Right hindlimb (tissue), 1 donor: ENCODE measurements at regions not wholly inside any gene's neighbourhood (a gene's known extent, or its start where the extent isn't known, plus 50 kb on each side); places are given as distances from the start of the nearest gene placed in this dataset.
"Not testable (repeated sequence)": the region's sequence is repeated elsewhere in the genome, so short reads cannot be mapped to it uniquely, and the experiment has no call there.

Experiments
- DNase-seq: peaks from one replicate; pipeline ENCODE4 v3.0.0-alpha.2; 2018

DNA sequence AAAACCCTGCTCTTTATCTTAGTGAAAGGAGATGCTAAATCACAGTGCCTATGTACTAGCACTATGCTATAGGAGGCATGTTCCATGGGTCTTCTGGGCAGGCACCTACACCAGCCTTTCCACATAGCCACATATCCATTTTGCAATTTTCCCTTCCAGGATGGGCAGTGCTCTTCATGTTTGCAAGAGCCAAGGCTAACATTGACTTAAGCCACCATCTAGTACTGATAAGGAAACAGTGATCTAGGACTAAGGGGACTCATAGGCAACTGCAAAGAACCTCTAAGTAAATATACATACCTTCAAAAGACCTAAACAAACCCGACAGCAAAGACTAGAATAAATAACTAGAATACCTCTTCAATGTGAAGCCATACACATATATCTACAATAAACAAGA is 919.7 kb upstream of the GYPC start:
- DNase-seq = no peak

DNA sequence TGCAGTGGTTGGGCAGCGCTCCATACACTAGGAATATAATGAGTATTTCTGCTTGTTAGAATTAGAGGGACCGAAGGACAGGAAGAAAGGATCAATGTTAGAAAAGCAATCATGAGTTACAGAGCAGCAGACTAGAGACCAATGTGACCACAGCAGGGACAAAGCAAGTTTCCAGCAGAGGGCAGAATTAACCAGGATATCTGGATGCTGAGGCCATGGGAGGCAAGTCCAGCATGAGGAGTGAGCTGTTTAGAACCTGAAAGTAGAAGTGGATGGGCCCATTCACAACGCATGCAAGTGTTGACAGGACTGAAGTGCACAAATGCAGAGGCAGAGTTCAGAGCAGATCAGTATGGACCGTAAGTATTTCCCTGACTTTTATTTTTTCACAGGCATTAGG is 910.4 kb upstream of the GYPC start:
- DNase-seq = peak; percentile 52

DNA sequence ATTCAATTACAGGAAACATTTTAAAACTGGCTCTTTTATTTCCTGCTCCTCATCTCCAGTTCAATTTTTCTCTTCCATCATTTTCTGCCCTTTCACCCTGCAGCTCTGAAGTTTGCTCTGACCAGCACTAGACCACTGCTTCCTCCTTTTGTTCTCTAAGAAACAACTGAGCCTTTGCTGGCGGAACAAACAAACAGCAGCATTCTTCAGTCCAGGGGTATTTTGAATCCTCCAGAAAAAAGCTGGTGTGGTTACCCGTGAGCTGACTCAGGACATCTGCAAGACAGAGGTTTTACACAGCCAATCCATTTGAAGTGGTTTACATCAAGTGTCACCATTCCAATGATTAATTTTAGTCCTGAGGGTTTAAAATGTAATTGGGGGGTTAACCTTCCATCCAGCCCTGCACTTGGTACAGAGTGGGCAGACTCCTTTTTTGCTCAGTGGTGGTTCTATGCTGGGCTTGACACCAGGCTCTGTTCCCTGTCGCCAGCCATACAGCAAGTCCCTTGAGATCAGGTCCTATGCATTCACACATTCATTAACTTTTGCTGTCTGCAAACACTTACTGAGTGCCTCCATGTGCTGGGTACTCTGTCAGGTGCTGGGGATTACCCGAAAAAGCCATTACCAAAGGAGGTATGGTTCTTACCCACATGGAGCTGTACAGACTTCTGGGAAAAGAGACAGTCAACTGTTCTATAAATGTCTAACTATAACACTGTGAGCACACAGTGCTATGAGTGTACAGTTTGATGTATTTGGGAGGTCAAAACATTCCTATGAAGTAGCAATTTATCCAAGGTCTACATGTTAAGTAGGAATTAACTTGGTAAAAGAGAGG is 909.4 kb upstream of the GYPC start:
- no peak for DNase-seq

DNA sequence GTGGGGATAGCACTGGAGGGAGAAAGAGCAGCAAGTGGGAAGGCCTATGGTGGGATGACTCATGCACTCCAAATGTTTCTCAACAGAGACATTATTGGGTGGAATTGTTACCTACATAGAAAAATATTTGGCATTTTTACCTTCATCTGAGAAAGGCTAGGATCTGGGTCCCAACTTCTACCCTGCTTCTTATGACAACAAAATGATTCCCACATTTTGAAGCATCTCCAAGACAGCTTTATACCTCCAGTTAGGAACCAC is 908.9 kb upstream of the GYPC start:
- DNase-seq = no peak

DNA sequence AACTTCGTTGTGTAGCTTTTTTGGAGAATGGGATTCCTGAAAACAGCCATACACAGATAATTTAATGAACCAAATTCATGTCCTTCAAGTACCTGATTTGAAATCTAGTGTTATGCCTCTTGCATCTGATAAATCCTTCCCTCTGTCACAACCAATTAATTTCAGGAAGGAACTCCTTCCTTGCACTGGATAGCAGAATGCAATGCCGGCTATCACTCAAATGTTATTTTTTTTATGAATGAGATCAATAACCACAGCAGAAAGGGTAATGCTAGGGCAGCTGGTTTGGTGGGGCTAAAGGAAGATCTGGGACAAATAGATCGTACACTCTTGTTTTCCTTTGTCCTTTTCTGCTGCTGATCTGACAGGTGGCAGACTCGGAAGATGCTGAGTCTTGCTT is 899.5 kb upstream of the GYPC start:
- DNase-seq = no peak

DNA sequence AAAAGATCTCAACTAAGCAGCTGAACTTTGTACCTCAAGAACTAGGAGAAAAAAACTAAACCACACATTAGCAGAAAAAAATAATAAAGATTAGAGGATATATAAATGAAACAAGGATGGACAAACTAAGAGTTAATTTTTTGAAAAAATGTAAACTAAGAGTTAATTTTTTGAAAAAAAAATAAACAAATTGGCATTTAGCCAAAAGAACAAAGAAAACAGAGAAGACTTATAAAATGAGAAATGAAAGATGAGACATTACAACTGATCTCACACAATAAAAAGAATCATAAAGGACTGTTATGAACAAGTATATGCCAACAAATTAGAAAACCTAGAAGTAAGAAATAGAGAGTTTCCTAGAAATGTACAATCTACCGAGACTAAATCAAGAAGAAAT is 859.2 kb upstream of the GYPC start:
- DNase-seq = no peak

DNA sequence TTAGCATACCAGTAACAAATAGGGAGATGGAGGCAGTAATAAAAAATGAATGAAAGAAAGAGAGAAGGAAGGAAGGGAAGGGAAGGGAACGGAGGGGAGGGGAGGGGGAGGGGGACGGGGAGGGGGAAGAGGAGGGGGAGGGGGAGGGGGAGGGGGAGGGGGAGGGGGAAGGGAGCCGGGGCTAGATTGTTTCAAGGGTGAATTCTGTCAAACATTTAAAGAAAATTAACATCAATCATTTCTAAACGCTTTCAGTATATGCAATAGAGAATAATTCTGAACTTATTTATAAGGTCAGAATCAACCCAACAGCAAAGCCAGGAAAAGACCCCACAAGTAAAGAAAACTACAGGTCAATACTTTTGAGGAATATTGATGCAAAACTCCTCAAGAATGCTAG is 858.8 kb upstream of the GYPC start:
- DNase-seq = no peak

DNA sequence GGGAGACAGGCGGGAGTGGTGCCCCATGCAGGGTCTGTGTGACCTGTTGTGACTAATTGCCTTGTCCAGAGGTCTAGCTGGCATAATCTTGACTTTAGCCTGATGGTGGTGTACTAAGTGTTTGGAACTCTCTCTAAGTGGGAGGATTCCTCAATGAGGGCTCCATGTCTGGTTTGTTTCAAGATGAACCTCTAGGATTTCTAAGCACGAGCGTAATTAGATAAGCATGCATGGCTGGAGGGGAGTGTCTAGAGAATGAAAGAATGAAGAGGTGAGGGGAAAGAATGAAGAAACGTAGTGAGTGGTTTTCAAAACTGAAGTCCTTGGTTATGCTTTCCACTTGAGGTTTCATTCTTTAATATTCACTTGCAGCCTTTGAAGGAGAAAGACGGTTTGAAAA is 833.2 kb upstream of the GYPC start:
- DNase-seq = no peak

DNA sequence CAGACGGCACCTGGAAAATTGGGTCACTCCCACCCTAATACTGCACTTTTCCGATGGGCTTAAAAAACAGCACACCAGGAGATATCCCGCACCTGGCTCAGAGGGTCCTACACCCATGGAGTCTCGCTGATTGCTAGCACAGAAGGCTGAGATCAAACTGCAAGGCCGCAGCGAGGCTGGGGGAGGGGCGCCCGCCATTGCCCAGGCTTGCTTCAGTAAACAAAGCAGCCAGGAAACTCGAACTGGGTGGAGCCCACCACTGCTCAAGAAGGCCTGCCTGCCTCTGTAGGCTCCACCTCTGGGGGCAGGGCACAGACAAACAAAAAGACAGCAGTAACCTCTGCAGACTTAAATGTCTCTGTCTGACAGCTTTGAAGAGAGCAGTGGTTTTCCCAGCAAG is 830.2 kb upstream of the GYPC start:
- not testable (repeated sequence) for DNase-seq

DNA sequence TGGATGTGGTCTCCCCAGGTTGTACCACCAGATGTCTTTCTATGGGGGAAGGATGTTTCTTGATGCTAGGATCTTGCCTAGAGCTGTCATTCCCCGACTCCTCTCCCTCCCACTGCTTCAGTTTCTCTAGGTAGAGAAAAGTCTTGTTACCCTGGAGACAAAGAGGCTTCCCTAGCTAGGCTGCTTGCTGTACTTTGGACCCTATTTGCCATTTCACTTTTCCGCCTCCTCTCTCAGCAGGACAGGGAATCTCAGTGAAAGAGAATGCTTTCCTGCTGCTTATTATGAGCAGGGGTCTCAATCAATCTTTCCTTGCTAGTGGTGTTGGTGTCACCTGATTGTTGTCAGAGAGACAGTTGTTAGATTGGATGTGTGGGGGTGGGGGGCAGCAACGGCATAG is 818.8 kb upstream of the GYPC start:
- no peak for DNase-seq

DNA sequence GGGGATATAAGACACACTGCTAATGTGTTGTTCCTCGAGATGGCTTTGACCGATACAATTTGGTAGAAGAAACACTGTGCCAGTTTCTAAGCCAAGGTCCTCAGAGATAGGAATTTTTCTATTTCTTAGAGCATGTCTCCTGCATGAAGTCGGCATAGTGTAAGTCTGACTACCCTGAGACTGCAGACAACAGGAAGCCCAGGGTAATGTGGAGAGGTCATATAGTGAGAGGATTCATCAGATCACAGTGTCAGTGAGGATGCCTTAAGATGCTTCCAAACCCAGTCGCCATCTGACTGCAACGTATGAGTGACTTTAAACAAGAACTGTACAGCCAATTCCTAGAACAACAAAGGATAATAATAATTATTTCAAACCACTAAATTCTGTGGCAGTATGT is 818.3 kb upstream of the GYPC start:
- no peak for DNase-seq

DNA sequence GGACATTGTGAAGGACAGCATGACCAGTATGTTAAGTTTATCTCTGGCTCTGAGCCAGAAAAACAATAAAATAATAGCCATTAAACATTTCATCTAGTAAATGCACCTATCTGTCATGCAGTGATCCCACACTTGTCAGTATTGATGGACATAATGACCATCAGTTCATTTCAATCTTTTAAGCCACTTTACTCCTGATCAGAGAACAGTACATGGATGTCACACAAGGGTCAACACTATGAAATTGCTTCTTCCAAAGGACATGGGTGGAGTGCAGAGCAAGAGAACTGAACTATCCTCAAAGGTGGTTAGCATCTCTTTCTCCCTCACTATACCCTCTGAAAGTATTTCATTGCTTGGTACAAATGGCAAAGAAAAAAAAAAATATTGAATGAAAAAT is 816.0 kb upstream of the GYPC start:
- DNase-seq = no peak

DNA sequence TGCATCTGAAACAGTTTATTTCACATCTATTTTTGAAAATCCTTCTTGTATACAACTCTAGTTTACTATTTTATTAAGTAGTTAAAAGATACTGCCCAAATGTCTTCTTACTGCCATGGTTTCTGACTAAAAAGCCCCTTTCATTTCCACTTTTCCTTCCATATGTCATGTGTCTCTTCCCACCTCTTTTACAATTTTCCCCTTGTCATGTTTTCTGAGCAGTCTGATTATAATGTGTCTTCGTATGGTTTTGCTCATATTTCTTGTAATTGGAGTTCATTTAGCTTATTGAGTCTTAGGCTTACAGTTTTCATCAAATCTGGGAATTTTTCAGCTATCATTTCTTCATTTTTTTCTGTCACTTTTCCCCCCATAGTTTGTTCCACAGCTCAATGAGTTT is 813.9 kb upstream of the GYPC start:
- DNase-seq = no peak

DNA sequence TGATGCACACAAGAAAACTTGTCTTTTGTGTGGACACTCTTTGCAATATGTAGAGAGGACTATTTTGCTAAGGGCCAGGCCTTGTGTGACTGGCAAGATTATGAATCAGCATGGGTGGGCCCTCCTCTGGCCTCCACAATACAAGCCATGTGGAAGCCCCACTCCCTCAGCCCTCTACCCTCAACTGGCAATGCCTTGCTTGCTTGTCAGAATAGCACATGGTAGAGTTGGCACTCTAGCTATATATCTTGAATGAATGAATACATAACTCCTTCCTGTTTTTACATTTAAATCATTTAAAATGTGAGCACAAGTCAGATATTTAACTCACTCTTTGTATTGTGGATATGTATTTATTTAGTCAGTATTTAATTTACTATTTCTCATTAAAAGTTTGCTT is 805.4 kb upstream of the GYPC start:
- DNase-seq = no peak

DNA sequence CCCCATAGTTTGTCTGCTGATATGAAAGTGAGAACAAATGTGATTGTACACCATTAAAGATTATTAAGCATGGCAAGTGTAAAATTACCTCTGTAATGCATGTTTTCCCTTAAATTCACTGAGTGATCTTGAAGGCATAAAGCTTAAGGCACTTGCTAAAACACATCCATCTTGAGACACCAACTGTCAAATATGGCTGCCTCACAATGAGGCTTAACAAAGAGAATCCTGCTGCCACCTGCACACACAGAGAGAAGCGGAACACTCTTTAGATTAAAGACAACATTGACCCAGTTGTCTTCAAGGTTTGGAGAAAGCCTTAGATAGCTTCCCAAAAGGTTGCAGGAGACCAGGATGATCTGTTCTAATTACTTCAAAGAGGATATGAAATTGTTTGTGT is 803.6 kb upstream of the GYPC start:
- DNase-seq = no peak

DNA sequence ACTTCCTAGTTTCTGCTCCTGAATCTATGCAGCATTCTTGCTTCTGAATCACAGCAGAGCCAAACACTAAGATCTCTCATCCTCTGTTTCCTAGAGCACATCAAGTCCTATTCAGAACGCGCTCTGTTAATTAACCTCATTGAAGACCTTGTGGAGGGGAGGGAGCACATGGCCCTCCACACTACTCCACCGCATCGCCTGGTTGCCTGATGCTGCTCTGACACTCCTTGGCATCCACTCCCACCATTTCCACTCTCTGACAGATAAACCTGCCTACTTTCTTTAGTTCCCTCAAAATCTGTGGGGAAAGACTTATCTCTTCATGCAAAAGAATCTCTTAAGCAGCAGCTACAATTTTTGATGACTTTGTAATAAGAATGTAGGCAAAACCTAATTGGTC is 802.3 kb upstream of the GYPC start:
- no peak for DNase-seq

DNA sequence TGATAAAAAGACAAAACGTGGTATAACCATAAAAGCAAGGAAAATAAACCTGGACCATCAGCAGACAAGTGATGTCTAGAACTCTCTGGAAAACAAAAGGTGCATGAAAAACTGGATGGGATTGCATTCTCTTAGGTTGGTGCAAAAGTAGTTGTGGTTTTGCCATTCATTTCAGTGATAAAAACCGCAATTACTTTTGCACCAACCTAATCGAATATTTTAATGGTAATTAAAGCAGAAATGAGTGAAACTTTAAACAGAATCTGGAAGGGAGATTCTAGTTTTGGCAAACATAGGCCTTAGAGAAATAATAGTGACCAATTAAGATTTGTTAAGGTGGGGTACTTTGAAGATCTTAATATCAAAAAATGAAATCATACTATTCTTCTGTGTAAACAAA is 800.8 kb upstream of the GYPC start:
- DNase-seq = no peak

DNA sequence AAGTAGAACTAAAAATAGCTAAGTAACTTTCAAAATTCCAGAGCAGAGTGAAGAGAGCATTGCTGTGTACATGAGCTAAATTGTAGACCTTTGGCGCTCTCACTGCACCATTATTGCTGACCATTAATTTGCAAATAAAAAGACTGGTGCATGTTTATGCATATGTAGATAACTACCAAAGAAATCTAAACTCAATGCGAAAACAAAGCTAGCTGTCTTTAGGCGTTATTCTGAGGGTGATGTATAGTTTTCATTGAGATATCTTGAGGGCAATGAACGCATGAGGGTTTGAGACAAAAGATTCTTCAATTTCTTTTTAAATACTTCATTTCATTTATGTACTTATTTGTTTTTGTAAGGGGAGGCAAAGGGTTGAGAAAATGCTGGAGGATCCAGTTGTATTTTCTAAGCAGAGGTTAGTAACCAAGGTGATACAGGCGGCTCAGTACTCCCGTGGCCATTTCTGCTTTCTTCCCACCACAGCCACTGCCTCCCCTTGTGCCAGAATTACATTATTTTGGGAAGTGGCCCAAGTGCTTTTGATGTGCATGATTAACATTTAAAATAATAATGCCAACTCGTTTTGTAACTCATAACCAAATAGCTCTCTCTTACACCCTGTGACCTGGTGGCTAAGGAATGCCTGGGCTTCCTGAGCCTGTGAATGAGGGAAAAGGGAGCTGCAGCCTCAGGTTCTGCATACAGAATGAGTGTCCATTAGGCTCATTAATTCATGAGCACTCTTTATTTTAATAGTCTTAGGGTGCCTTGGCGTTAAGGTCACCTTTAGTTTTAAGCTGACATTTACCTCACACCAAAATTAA is 797.8 kb upstream of the GYPC start:
- DNase-seq = no peak

DNA sequence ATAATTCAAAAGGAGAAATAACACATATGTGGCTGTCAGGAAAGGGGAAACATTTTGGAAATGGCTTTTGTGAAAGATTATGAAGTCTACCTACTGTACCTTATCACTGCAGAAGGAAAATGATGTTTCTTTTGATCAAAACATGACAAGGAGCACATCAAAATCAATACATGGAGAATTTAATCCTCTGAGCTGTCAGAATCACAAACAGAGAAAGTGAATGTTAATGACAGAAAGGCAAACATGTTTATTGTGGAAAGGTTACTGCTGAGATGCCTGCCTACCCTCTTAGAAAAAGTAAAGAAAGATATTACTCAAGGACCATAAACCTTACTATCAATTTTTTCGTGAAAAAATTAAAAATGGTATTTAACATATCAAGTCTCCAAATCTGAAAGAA is 794.5 kb upstream of the GYPC start:
- DNase-seq = no peak

DNA sequence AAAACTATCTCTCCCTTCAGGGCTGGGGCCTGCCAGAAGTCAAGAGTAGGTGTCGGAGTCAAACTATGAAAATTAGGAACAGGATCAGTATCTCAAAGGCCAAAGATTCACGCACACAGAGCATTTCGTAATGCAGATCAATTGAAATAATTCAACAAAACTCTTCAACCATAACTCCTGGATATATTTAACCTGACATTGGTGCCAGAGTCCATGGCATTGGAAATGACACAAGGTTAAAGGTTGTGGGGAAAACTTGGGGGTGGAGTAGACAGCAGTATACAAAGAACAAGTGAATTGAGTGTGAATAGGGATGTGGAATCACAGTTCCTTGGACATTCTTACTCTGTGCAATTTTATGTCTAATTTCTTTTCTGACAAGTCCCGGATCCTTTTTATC is 788.0 kb upstream of the GYPC start:
- DNase-seq = no peak

DNA sequence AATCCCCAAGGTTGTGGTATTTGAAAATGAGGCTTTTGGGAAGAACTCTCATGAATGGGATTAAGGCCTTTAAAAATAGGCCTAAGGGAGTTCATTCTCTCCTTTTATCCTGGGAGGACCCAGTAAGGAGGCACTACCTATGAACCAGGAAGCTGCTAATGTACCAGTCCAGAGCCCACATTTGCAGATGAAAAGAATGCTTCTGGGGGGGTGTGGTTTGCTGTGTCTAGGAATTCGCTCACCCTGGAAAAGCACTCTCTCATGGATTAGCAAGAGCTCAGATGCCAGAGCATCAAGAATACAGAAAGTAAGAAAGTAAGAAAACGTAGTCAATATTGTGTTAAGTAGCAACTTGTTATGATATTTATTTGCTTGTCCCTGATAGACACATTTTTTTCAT is 785.7 kb upstream of the GYPC start:
- DNase-seq = no peak

DNA sequence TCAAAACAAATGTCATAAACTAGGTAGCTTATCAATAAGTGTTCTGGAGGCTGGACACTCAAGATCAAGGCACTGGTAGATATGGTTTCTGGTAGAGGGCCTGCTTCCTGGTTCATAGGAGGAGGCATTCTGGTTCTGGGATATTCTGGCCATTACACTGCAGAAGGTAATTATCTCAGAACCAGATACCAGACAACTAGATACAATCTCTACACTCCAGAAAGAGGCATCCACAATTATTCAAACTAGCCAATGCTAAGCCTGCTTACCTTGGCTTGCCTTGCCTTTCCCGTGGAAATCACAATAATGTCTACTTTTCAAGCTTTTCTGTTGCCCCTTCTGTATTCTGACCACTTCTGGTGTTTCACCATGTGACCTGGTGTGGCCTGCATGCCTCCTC is 785.2 kb upstream of the GYPC start:
- DNase-seq = no peak

DNA sequence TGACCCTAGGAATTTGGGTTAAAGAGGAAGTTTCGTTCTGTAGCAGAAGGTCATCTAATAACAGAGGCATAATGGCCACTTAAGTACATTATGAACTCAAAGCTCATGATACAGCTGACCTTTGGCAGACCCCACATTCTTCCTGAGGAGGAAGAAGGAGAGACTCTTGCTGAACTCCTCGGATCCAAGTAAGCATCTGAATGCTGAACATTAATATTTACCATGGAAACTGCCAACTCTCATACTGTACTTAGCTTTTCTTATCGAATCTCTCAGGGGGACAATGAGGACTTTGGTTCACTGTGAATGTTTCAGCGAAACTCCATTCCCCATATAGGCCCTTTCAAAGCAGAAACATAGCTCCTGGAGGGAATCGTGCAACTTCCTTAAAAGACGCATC is 781.4 kb upstream of the GYPC start:
- DNase-seq = peak; percentile 47

DNA sequence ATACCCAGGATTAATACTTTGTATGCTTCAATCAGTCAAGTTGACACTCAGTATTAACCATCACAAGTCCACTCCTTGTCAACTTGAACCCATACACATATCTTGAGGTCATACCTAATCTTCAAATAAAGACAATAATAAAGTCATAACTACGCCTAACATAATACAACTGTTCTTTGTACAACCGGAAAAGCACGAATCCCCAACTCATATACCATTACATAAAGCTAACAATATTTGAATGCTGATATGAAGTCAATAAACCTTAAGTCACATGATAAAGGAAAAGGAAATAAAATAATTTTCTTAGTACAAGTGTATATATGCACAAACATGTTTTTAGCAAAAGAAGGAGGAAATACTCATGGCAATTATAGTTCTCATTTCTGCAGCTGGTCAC is 770.6 kb upstream of the GYPC start:
- DNase-seq = no peak

DNA sequence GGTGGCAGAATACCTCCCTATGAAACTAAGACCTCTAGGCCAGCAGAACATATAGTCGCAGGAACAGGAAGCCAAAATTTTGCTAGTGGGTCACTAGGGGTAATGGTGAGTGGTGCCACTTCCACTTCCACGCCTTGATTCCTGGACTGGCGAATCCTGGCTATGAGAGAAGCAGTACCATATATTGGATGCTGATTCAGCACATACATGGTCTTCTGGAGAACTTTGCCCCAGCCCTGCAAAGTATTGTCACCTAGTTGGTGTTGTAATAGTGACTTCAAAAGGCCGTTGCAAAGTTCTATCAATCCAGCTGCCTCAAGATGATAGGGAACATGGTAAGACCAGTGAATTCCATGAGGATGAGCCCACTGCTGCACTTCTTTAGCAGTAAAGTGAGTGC is 769.8 kb upstream of the GYPC start:
- no peak for DNase-seq
